H1 (cell line): ENCODE measurements at regions not wholly inside any gene's neighbourhood (a gene's known extent, or its start where the extent isn't known, plus 50 kb on each side); places are given as distances from the start of the nearest gene placed in this dataset.

Experiments used
- CTCF ChIA-PET: fragments of 300-600 bp; sonication (Branson Sonifier 250); formaldehyde crosslinking; loops from one replicate; lab custom pipeline; 2021; ENCODE audit not compliant: partially characterized antibody; lab: Charles Lee
- POLR2A ChIA-PET: fragments of 300-600 bp; sonication (Branson Sonifier 250); formaldehyde crosslinking; loops from one replicate; lab custom pipeline; 2021; ENCODE audit warnings: inconsistent platforms; ENCODE audit not compliant: partially characterized antibody; lab: Charles Lee
- DNase-seq, 2 experiments: peaks; one replicate each; pipeline versions ENCODE4 v3.0.0 to v3.0.0-alpha.2; 2010 to 2022; ENCODE audit warnings: low spot score in 2 of 2, low read depth in 1 of 2, mixed read lengths in 1 of 2
- FAIRE-seq: peaks from 2 replicates; lab custom pipeline; 2011; peaks lifted over from hg19 to GRCh38; lab: Jason Lieb, UNC
- H2AFZ ChIP-seq: 2 replicates; pipeline ENCODE4 v1.8.1; 2012; ENCODE audit warnings: low read length, inconsistent platforms
- H2AK5ac ChIP-seq: 2 replicates; pipeline ENCODE4 v1.6.1; 2013; ENCODE audit warnings: low read depth, low read length
- H2BK120ac ChIP-seq: replicated peaks from 2 replicates; pipeline ENCODE3; 2013; ENCODE audit warnings: low read depth, low read length, inconsistent platforms
- H2BK12ac ChIP-seq: 2 replicates; pipeline ENCODE4 v1.6.1; 2013; ENCODE audit warnings: low read depth, low read length
- H2BK15ac ChIP-seq: 2 replicates; pipeline ENCODE4 v1.6.1; 2013; ENCODE audit warnings: low read length
- H2BK20ac ChIP-seq: 2 replicates; pipeline ENCODE4 v1.6.1; 2013; ENCODE audit warnings: low read length
- H2BK5ac ChIP-seq: 2 replicates; pipeline ENCODE4 v1.6.1; 2013; ENCODE audit warnings: low read depth, low read length
- H3K14ac ChIP-seq: 2 replicates; pipeline ENCODE4 v1.6.1; 2013; ENCODE audit warnings: inconsistent platforms; ENCODE audit not compliant: insufficient read length
- H3K18ac ChIP-seq: 2 replicates; pipeline ENCODE4 v1.6.1; 2013; ENCODE audit warnings: low read length; ENCODE audit errors: extremely low read depth
- H3K23ac ChIP-seq: 2 replicates; pipeline ENCODE4 v1.6.1; 2013; ENCODE audit warnings: inconsistent platforms; ENCODE audit not compliant: insufficient read length
- H3K23me2 ChIP-seq: 2 replicates; pipeline ENCODE4 v1.6.1; 2013; ENCODE audit warnings: low read depth, low read length
- H3K27ac ChIP-seq: 2 replicates; pipeline ENCODE4 v1.6.1; 2011; ENCODE audit warnings: low read depth, low read length, inconsistent platforms
- H3K27me3 ChIP-seq, 4 experiments: replicated peaks in 1 of 4; 1 replicate in 1 of 4; 2 replicates in 3 of 4; pipeline versions ENCODE4 v1.6.1 to v1.8.1; 2011 to 2013; ENCODE audit warnings: low read length in 3 of 4, mild to moderate bottlenecking in 3 of 4, inconsistent platforms in 2 of 4, mixed read lengths in 2 of 4, moderate library complexity in 1 of 4; ENCODE audit not compliant: control insufficient read depth in 3 of 4, insufficient read depth in 3 of 4; ENCODE audit errors: extremely low read depth in 1 of 4
- H3K36me3 ChIP-seq, 4 experiments: 2 replicates each; pipeline versions ENCODE4 v1.6.1 to v1.8.1; 2011 to 2013; ENCODE audit warnings: mild to moderate bottlenecking in 4 of 4, low read length in 3 of 4, moderate library complexity in 2 of 4, control low read depth in 1 of 4, inconsistent platforms in 1 of 4; ENCODE audit not compliant: insufficient read depth in 4 of 4, control insufficient read depth in 2 of 4
- H3K4ac ChIP-seq: replicated peaks from 2 replicates; pipeline ENCODE3; 2013; ENCODE audit warnings: low read length, low read depth, mixed read lengths, inconsistent platforms; ENCODE audit not compliant: insufficient read length
- H3K4me1 ChIP-seq, 4 experiments: replicated peaks in 1 of 4; 1 replicate in 1 of 4; 2 replicates in 3 of 4; pipeline versions ENCODE4 v1.6.1 to v1.8.1; 2011 to 2013; ENCODE audit warnings: low read length in 3 of 4, inconsistent platforms in 2 of 4, mixed read lengths in 1 of 4; ENCODE audit not compliant: insufficient read depth in 4 of 4, control insufficient read depth in 3 of 4
- H3K4me2 ChIP-seq, 2 experiments: 2 replicates each; pipeline versions ENCODE4 v1.6.1 to v1.8.1; 2011 to 2013; ENCODE audit warnings: low read depth in 2 of 2, low read length in 2 of 2, control low read depth in 1 of 2, inconsistent platforms in 1 of 2, mild to moderate bottlenecking in 1 of 2; ENCODE audit not compliant: insufficient read depth in 1 of 2
- H3K4me3 ChIP-seq, 4 experiments: fragments of 200-600, 300-600 bp in 1 of 4; sonication (generic), shearing (Covaris generic), sonication (Bioruptor Twin) in 1 of 4; 2 replicates each; pipeline versions ENCODE4 v1.5.1 to v1.8.1; 2011 to 2016; ENCODE audit warnings: low read length in 4 of 4, low read depth in 3 of 4, control low read depth in 2 of 4, inconsistent platforms in 2 of 4, mild to moderate bottlenecking in 2 of 4, mixed read lengths in 1 of 4, moderate library complexity in 1 of 4; ENCODE audit not compliant: insufficient read depth in 2 of 4; ENCODE audit errors: extremely low read depth in 1 of 4
- H3K56ac ChIP-seq: replicated peaks from 2 replicates; pipeline ENCODE3; 2013; ENCODE audit warnings: low read depth, mild to moderate bottlenecking, mixed read lengths, low read length, inconsistent platforms; ENCODE audit not compliant: insufficient read length
- H3K79me1 ChIP-seq: 2 replicates; pipeline ENCODE4 v1.6.1; 2013; ENCODE audit warnings: low read depth, low read length, control low read depth
- H3K79me2 ChIP-seq, 2 experiments: 2 replicates each; pipeline versions ENCODE4 v1.6.1 to v1.8.1; 2012 to 2013; ENCODE audit warnings: low read length in 2 of 2, mild to moderate bottlenecking in 2 of 2, inconsistent platforms in 1 of 2; ENCODE audit not compliant: insufficient read depth in 2 of 2, control insufficient read depth in 1 of 2
- H3K9ac ChIP-seq, 4 experiments: replicated peaks in 1 of 4; 1 replicate in 1 of 4; 2 replicates in 3 of 4; pipeline versions ENCODE4 v1.6.1 to v1.8.1; 2011 to 2013; ENCODE audit warnings: low read depth in 3 of 4, low read length in 3 of 4, control low read depth in 2 of 4, mild to moderate bottlenecking in 2 of 4, moderate library complexity in 2 of 4, inconsistent platforms in 1 of 4; ENCODE audit errors: extremely low read depth in 1 of 4
- H3K9me3 ChIP-seq, 2 experiments: 2 replicates each; pipeline versions ENCODE4 v1.6.1 to v1.8.1; 2012 to 2013; ENCODE audit warnings: mild to moderate bottlenecking in 2 of 2, moderate library complexity in 2 of 2, control low read depth in 1 of 2, inconsistent platforms in 1 of 2, low read depth in 1 of 2, low read length in 1 of 2, mixed read lengths in 1 of 2; ENCODE audit not compliant: insufficient read depth in 2 of 2
- H4K20me1 ChIP-seq, 2 experiments: replicated peaks in 1 of 2; 2 replicates each; pipeline versions ENCODE3 to v1.8.1; 2011 to 2013; ENCODE audit warnings: inconsistent platforms in 2 of 2, low read length in 2 of 2, mild to moderate bottlenecking in 1 of 2; ENCODE audit not compliant: insufficient read depth in 2 of 2, control insufficient read depth in 1 of 2
- H4K5ac ChIP-seq: 2 replicates; pipeline ENCODE4 v1.6.1; 2013; ENCODE audit warnings: low read length, low read depth, mixed read lengths, inconsistent platforms; ENCODE audit not compliant: insufficient read length
- H4K8ac ChIP-seq: 2 replicates; pipeline ENCODE4 v1.8.0; 2013; ENCODE audit warnings: mild to moderate bottlenecking, moderate library complexity, low read length, inconsistent platforms; ENCODE audit not compliant: insufficient read depth; ENCODE audit errors: extremely low read depth
- H4K91ac ChIP-seq: replicated peaks from 2 replicates; pipeline ENCODE3; 2013; ENCODE audit warnings: low read length, mixed read lengths, inconsistent platforms; ENCODE audit not compliant: insufficient read length
- BRCA1 ChIP-seq: IDR thresholded peaks from 2 replicates; pipeline ENCODE4 v1.6.1; 2012; ENCODE audit warnings: low read depth, low read length, improper control_type of control experiment
- GABPA ChIP-seq: IDR thresholded peaks from 2 replicates; pipeline ENCODE4 v1.6.1; 2011; ENCODE audit warnings: mild to moderate bottlenecking, low read length, moderate library complexity, borderline replicate concordance; ENCODE audit not compliant: insufficient read depth
- HDAC2 ChIP-seq, 2 experiments: fragments of 300-600 bp in 1 of 2; sonication (generic) in 1 of 2; IDR thresholded peaks; 2 replicates each; pipeline ENCODE4 v1.6.1; 2011 to 2012; ENCODE audit warnings: low read depth in 2 of 2, low read length in 2 of 2, mild to moderate bottlenecking in 2 of 2, moderate library complexity in 2 of 2, borderline replicate concordance in 1 of 2, inconsistent platforms in 1 of 2
- SIN3A ChIP-seq, 2 experiments: IDR thresholded peaks in 1 of 2; conservative IDR thresholded peaks in 1 of 2; 2 replicates each; pipeline ENCODE4 v1.6.1; 2011 to 2012; ENCODE audit warnings: low read length in 2 of 2, improper control_type of control experiment in 1 of 2, low read depth in 1 of 2, mild to moderate bottlenecking in 1 of 2
- SUZ12 ChIP-seq: fragments of 200-600 bp; sonication (generic); IDR thresholded peaks from 2 replicates; pipeline ENCODE4 v1.6.1; 2012; ENCODE audit warnings: mild to moderate bottlenecking, inconsistent platforms, low read length, moderate library complexity, mixed read lengths
- ZNF274 ChIP-seq: IDR thresholded peaks from 2 replicates; pipeline ENCODE4 v1.7.0; 2012; ENCODE audit warnings: low read length, borderline replicate concordance; ENCODE audit errors: extremely low read depth
- WGBS, 2 experiments: shearing (Covaris generic) in 1 of 2; methylation state at CpG; one replicate each; pipeline versions ENCODE4 v1.1.6 to v1.1.7; 2013 to 2015; ENCODE audit warnings: low lambda C conversion rate in 2 of 2, mixed read lengths in 2 of 2, inconsistent platforms in 1 of 2, low coverage in 1 of 2, missing lambda C conversion rate in 1 of 2; ENCODE audit not compliant: insufficient replicate concordance in 2 of 2, insufficient coverage in 1 of 2, insufficient read length in 1 of 2; ENCODE audit errors: extremely low coverage in 1 of 2, missing lambda C conversion rate in 1 of 2; 5-methylcytosine and 5-hydroxymethylcytosine counted together
- TF ChIP-seq, protein P1 (sequence below): IDR thresholded peaks from 2 replicates; pipeline ENCODE4 v1.6.1; 2011; ENCODE audit warnings: low read depth, mild to moderate bottlenecking, low read length; ENCODE audit not compliant: insufficient read depth

- Histone ChIP-seq H3K79me1 (no peaks in the 10 kb centered on the region), H3K18ac (no peak overlapping the region), H4K5ac (no peak overlapping the region), H2BK120ac (no peak overlapping the region), H4K20me1 (no peaks in the 10 kb centered on the region), H3K4me3 (no peak overlapping the region), H3K9me3 (no peaks in the 10 kb centered on the region), H3K14ac (no peak overlapping the region), H2BK15ac (no peak overlapping the region), H4K91ac (no peak overlapping the region), H4K8ac (no peak overlapping the region), H3K9ac (no peak overlapping the region), H3K27me3 (no peaks in the 10 kb centered on the region), H2BK12ac (no peak overlapping the region), H3K4ac (no peak overlapping the region), H3K23ac (no peak overlapping the region), H3K79me2 (no peaks in the 10 kb centered on the region), H2BK20ac (no peak overlapping the region), H3K27ac (no peak overlapping the region), H2AK5ac (no peak overlapping the region), H3K23me2 (no peaks in the 10 kb centered on the region), H3K4me2 (no peak overlapping the region), H3K56ac (no peak overlapping the region), H2AFZ (no peak overlapping the region), H3K4me1 (no peaks in the 10 kb centered on the region), H2BK5ac (no peak overlapping the region), H3K36me3 (no peaks in the 10 kb centered on the region)
- DNase-seq: peak in 1 of 2 experiments; percentile 14
- FAIRE-seq: no peak
- TF ChIP-seq SIN3A (conservative IDR thresholded peaks at IDR 0.05 in 1 of 2, IDR thresholded peaks at IDR 0.05 in 1 of 2; ENCODE audit: low read depth in 1 of 2, low read length in 2 of 2) (no peak), BRCA1 (no peak), HDAC2 (IDR thresholded peaks at IDR 0.05; ENCODE audit: borderline replicate concordance in 1 of 2, low read depth in 2 of 2, low read length in 2 of 2) (no peak), GABPA (no peak), ZNF274 (no peak), SUZ12 (no peak)
- TF ChIP-seq, protein P1, sequence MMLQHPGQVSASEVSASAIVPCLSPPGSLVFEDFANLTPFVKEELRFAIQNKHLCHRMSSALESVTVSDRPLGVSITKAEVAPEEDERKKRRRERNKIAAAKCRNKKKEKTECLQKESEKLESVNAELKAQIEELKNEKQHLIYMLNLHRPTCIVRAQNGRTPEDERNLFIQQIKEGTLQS: no peak
- WGBS, 2 experiments: 93% methylated on average over 5 of the region's 5 CpGs; no CpG with 5 or more reads in 1 of the 2 experiments
- CTCF ChIA-PET: no interaction called here
- POLR2A ChIA-PET: no interaction called here
Measured at GRCh38 chr1:29586215-29586614, 349.9 kb downstream of the PTPRU start.
